C4-2B (cell line): ENCODE measurements at regions not wholly inside any gene's neighbourhood (a gene's known extent, or its start where the extent isn't known, plus 50 kb on each side); places are given as distances from the start of the nearest gene placed in this dataset.

Source experiments
- ZFX ChIP-seq: fragments of 450-650 bp; IDR thresholded peaks from 2 replicates; pipeline ENCODE4 v1.6.1; 2017
- TF ChIP-seq, protein P1 (sequence below): fragments of 450-650 bp; conservative IDR thresholded peaks from 2 replicates; pipeline ENCODE4 v1.5.1; 2017; ENCODE audit warnings: mild to moderate bottlenecking

DNA sequence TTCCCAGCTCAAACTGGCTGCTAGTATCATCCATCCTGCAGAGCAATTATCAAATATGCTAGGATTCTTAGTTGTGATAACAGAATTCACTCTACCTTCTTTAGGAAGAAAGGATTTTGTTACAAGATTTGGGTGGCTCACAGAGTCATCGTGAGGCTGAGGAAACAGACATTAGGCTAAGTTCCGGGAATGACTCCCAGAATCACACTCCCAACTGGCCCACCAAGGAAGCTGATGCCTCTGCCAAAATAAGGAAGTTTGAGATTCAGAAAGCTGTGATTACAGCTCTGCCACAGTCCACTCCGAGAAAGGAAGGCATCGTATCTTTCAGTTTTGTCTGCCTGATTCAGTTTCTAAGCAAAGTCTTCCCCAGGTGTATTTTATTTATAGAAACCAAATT, 50.6 kb upstream of the LYPLAL1 start:
- TF ChIP-seq, protein P1, sequence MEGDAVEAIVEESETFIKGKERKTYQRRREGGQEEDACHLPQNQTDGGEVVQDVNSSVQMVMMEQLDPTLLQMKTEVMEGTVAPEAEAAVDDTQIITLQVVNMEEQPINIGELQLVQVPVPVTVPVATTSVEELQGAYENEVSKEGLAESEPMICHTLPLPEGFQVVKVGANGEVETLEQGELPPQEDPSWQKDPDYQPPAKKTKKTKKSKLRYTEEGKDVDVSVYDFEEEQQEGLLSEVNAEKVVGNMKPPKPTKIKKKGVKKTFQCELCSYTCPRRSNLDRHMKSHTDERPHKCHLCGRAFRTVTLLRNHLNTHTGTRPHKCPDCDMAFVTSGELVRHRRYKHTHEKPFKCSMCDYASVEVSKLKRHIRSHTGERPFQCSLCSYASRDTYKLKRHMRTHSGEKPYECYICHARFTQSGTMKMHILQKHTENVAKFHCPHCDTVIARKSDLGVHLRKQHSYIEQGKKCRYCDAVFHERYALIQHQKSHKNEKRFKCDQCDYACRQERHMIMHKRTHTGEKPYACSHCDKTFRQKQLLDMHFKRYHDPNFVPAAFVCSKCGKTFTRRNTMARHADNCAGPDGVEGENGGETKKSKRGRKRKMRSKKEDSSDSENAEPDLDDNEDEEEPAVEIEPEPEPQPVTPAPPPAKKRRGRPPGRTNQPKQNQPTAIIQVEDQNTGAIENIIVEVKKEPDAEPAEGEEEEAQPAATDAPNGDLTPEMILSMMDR, result no peak
- TF ChIP-seq ZFX, result no peak
